GM12878 (cell line): ENCODE measurements at regions not wholly inside any gene's neighbourhood (a gene's known extent, or its start where the extent isn't known, plus 50 kb on each side); places are given as distances from the start of the nearest gene placed in this dataset.

Experiments
- ATAC-seq: fragments of 200-7000 bp; cut with Tn5 transposase; 3 replicates; pipeline ENCODE4 v1.9.1; 2020; ENCODE audit warnings: mild to moderate bottlenecking, moderate library complexity
- BruUV-seq: library from RNA; stranded (reverse); fragments of 400-500 nt; replicated peaks from 2 replicates; lab custom pipeline; 2021; lab: Mats Ljungman, UMichigan
- CTCF ChIA-PET: fragments of 300-600 bp; sonication (Branson Sonifier 250); formaldehyde crosslinking; extraction: SDS; loops from one replicate; lab custom pipeline; 2021; ENCODE audit warnings: inconsistent platforms; lab: Yijun Ruan, JAX
- POLR2A ChIA-PET: fragments of 350-600 bp; formaldehyde crosslinking; extraction: SDS; loops from one replicate; lab custom pipeline; 2021; ENCODE audit warnings: inconsistent platforms; lab: Charles Lee
- RAD21 ChIA-PET: fragments of 300-600 bp; sonication (Branson Sonifier 250); formaldehyde crosslinking; loops from one replicate; lab custom pipeline; 2023; ENCODE audit warnings: antibody characterized with exemption; ENCODE audit not compliant: unreplicated experiment; lab: Charles Lee
- SMC1A ChIA-PET: fragments of 300-600 bp; sonication (Branson Sonifier 250); formaldehyde crosslinking; loops from one replicate; lab custom pipeline; 2023; ENCODE audit not compliant: unreplicated experiment, uncharacterized antibody; lab: Charles Lee
- DNase-seq: peaks from one replicate; pipeline ENCODE4 v3.0.0-alpha.2; 2011; ENCODE audit warnings: low read depth, low spot score
- FAIRE-seq: peaks from 3 replicates; lab custom pipeline; 2011; peaks lifted over from hg19 to GRCh38; lab: Jason Lieb, UNC
- H2AFZ ChIP-seq: 2 replicates; pipeline ENCODE4 v1.6.0; 2011; ENCODE audit warnings: low read depth, low read length, control low read depth; ENCODE audit not compliant: control insufficient read depth
- H3K27ac ChIP-seq: 2 replicates; pipeline ENCODE4 v1.5.1; 2011; ENCODE audit warnings: control low read depth; ENCODE audit not compliant: control insufficient read depth, insufficient read depth
- H3K27me3 ChIP-seq, 2 experiments: replicated peaks in 1 of 2; 2 replicates each; pipeline versions ENCODE4 v1.6.0 to v1.6.1; 2011; ENCODE audit warnings: low read length in 1 of 2; ENCODE audit not compliant: control insufficient read depth in 2 of 2, insufficient read depth in 2 of 2
- H3K36me3 ChIP-seq, 2 experiments: 2 replicates each; pipeline ENCODE4 v1.5.1; 2011; ENCODE audit warnings: low read length in 1 of 2; ENCODE audit not compliant: control insufficient read depth in 2 of 2, insufficient read depth in 2 of 2
- H3K4me1 ChIP-seq: 2 replicates; pipeline ENCODE4 v1.6.1; 2011; ENCODE audit warnings: mild to moderate bottlenecking, low read length, moderate library complexity, mixed read lengths; ENCODE audit not compliant: control insufficient read depth, insufficient read depth
- H3K4me2 ChIP-seq: 2 replicates; pipeline ENCODE4 v1.6.0; 2011; ENCODE audit warnings: control low read depth; ENCODE audit not compliant: control insufficient read depth, insufficient read depth
- H3K4me3 ChIP-seq: fragments of 200-600 bp; sonication (generic); 2 replicates; pipeline ENCODE4 v1.5.1; 2016
- H3K79me2 ChIP-seq: 2 replicates; pipeline ENCODE4 v1.6.0; 2011; ENCODE audit warnings: low read length; ENCODE audit not compliant: control insufficient read depth, insufficient read depth
- H3K9ac ChIP-seq: 2 replicates; pipeline ENCODE4 v1.8.0; 2011; ENCODE audit warnings: low read length, control low read depth, mixed read lengths; ENCODE audit not compliant: control insufficient read depth, insufficient read depth
- H3K9me3 ChIP-seq: replicated peaks from 3 replicates; pipeline ENCODE4 v1.5.1; 2011; ENCODE audit warnings: mild to moderate bottlenecking, low read length; ENCODE audit not compliant: control insufficient read depth, insufficient read depth
- H4K20me1 ChIP-seq: 2 replicates; pipeline ENCODE4 v1.6.0; 2011; ENCODE audit not compliant: control insufficient read depth, insufficient read depth
- CHD2 ChIP-seq: IDR thresholded peaks from 2 replicates; pipeline ENCODE4 v1.6.1; 2011; ENCODE audit warnings: low read depth, low read length, improper control_type of control experiment, borderline replicate concordance
- HDAC2 ChIP-seq: fragments of 200-600 bp; sonication (generic); IDR thresholded peaks from 2 replicates; pipeline ENCODE4 v1.6.1; 2017
- HDAC6 ChIP-seq: fragments of 200-600 bp; sonication (generic); IDR thresholded peaks from one replicate; pipeline ENCODE4 v1.8.0; 2017; ENCODE audit warnings: antibody characterized with exemption; ENCODE audit not compliant: unreplicated experiment
- KAT2A ChIP-seq: conservative IDR thresholded peaks from 2 replicates; pipeline ENCODE4 v1.6.1; 2011; ENCODE audit warnings: low read depth, low read length; ENCODE audit not compliant: control insufficient read depth
- NKRF ChIP-seq: fragments of 450-650 bp; conservative IDR thresholded peaks from 2 replicates; pipeline ENCODE4 v1.6.1; 2017; ENCODE audit warnings: mild to moderate bottlenecking, moderate library complexity
- PKNOX1 ChIP-seq: fragments of 450-650 bp; IDR thresholded peaks from 2 replicates; pipeline ENCODE4 v1.6.1; 2016; ENCODE audit warnings: mild to moderate bottlenecking
- SKIL ChIP-seq: fragments of 450-650 bp; IDR thresholded peaks from 2 replicates; pipeline ENCODE4 v1.6.1; 2017; ENCODE audit warnings: mild to moderate bottlenecking, low read depth, inconsistent platforms; ENCODE audit not compliant: poor library complexity, severe bottlenecking
- SPI1 ChIP-seq: IDR thresholded peaks from 2 replicates; pipeline ENCODE4 v1.6.1; 2011; ENCODE audit warnings: low read depth, mild to moderate bottlenecking, low read length, moderate library complexity, borderline replicate concordance; ENCODE audit not compliant: insufficient read depth
- TBL1XR1 ChIP-seq: IDR thresholded peaks from 2 replicates; pipeline ENCODE4 v1.6.1; 2012; ENCODE audit warnings: low read depth, low read length, improper control_type of control experiment
- WGBS: methylation state at CpG from one replicate; pipeline ENCODE4 v1.1.6; 2016; ENCODE audit warnings: low lambda C conversion rate; ENCODE audit not compliant: insufficient replicate concordance, insufficient coverage; ENCODE audit errors: missing lambda C conversion rate; 5-methylcytosine and 5-hydroxymethylcytosine counted together
- in situ Hi-C: fragments of 300-500 bp; cut with MboI; formaldehyde crosslinking; loops from 9 replicates; pipeline ENCODE4 v1.14.3; 2018; ENCODE audit warnings: mixed read lengths
- intact Hi-C: fragments of 100-400 bp; cut with micrococcal nuclease; formaldehyde crosslinking; loops from one replicate; pipeline ENCODE4 v1.14.2; 2022; ENCODE audit not compliant: unreplicated experiment

- Histone ChIP-seq H4K20me1 (no peaks in the 10 kb centered on the region), H3K27ac (no peak overlapping the region), H3K4me3 (no peak overlapping the region), H3K36me3 (no peaks in the 10 kb centered on the region), H3K27me3 (no peaks in the 10 kb centered on the region), H3K9ac (no peak overlapping the region), H3K4me1 (no peaks in the 10 kb centered on the region), H3K79me2 (no peaks in the 10 kb centered on the region), H3K4me2 (no peak overlapping the region), H2AFZ (no peak overlapping the region), H3K9me3 (no peaks in the 10 kb centered on the region)
- ChIA-PET RAD21 (no interaction called here), CTCF (no interaction called here), POLR2A (no interaction called here), SMC1A (no interaction called here)
- TF ChIP-seq TBL1XR1 = no peak
- no peak for TF ChIP-seq SKIL
- TF ChIP-seq KAT2A = no peak
- TF ChIP-seq SPI1 = no peak
- TF ChIP-seq CHD2 = no peak
- TF ChIP-seq PKNOX1 = no peak
- no peak for TF ChIP-seq NKRF
- TF ChIP-seq HDAC2 = no peak
- TF ChIP-seq HDAC6 = no peak
- BruUV-seq = no TSS peak
- in situ Hi-C loops = no loop called here
- DNase-seq (no peak), FAIRE-seq (no peak), ATAC-seq (no peak)
- WGBS = 37% methylated on average over 4 of the region's 4 CpGs
- intact Hi-C loops = no loop called here
Measured at GRCh38 chr2:177064422-177064821, 148.2 kb upstream of the HNRNPA3 start.
